ENCODE measurements at regions not wholly inside any gene's neighbourhood (a gene's known extent, or its start where the extent isn't known, plus 50 kb on each side); places are given as distances from the start of the nearest gene placed in this dataset.
"Not testable (repeated sequence)": the region's sequence is repeated elsewhere in the genome, so short reads cannot be mapped to it uniquely, and the experiment has no call there.

GRCh38 chr14:106022648-106023047, 496.3 kb downstream of the TMEM121 start:
- TF ChIP-seq EZH2 (IDR thresholded peaks at IDR 0.05; ENCODE audit: low read length, unreplicated experiment); CTCF (conservative IDR thresholded peaks at IDR 0.05; ENCODE audit: low read depth, low read length): not testable (repeated sequence)
